Left kidney (tissue), 1 donor: ENCODE measurements at regions not wholly inside any gene's neighbourhood (a gene's known extent, or its start where the extent isn't known, plus 50 kb on each side); places are given as distances from the start of the nearest gene placed in this dataset.

Experiments
- DNase-seq: peaks from one replicate; pipeline ENCODE4 v3.0.0-alpha.2; 2013

DNA sequence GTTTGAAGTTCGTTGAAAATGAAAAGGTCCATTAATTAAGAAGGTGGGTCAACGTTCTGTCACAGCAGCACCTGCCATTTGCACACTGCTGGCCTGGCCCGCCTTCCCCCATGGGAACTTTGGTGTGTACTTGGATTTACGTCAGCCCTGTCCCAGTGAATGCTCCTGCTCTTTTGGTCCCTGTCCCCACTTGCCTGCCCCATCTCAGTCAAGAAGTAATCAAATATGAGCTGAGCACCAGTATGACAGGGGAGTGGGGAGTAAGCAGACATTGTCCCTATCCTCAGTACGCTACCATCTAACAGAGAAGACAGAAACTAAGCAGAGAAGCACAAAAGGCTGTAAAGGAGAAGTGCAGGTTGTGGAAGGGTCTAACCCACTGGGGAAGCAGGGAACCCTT is 65.1 kb downstream of the SLC4A3 start:
- DNase-seq: no peak

DNA sequence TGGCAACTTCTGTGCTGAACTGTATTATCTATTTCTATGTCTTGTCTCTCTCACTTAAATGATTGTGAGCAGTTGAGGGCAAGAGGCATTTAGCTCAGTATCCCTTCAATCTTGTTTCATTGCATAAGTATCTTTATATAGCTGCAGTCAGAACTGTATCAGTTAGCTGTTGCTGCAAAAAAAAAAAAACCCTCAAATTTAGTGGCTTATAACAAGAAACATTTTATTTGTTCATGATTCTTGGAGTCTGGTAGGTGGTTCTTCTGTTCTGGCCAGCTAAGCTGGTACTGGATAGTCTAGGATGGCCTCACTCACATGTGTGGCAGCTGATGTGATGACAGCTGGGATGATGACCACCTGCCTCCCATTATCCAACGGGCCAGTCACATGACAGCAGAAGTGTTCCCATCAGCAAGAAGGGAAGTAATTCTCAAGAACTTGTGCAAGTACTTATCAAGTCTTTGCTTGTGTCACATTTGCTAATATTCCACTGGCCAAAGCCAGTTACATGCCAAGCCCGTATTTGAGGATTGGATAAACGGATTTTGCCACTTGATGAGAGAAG is 67.8 kb downstream of the SLC4A3 start:
- no peak for DNase-seq

DNA sequence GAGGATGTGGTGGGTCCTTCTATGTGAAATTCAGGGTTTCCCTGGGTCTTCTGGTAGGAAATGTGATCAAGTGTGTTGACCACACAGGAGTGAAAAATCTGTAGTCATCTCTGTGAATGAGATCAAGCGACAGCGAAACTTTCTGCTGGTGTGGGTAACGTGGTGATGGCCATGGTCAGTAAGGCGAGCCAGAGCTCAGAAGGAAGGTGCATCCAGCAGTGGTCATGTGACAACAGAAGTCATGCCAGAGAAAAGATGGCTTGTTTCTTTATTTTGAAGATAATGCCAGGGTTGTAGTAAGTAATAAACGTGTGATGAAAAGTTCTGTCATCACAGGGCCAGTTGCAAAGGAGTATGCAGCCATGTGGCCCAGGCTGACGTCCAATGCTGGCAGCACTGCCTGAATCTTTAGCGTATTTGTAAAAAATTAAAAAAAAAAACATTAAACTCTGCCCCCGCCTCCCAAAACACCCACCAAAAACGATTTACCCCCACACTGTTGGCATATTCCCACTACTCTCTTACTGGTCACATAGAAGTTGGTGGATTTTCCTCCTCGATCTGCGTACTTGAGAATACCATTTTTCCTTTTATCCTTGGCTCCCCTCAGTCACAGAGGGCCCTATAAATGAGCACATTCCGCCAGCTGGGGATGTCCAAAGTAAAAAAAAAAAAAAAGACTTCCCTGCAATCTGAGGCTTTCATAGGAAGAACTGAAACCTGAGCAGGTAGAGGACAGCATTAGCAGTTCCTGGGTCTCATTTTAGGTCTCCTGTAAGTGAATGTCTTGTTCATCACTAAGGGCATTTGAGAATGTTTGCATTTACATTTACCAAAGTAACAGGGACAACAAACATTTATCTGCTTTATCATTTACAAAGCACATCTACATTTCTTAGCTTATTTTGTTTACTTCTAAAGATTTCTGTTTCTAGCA is 70.6 kb downstream of the SLC4A3 start:
- DNase-seq: no peak

DNA sequence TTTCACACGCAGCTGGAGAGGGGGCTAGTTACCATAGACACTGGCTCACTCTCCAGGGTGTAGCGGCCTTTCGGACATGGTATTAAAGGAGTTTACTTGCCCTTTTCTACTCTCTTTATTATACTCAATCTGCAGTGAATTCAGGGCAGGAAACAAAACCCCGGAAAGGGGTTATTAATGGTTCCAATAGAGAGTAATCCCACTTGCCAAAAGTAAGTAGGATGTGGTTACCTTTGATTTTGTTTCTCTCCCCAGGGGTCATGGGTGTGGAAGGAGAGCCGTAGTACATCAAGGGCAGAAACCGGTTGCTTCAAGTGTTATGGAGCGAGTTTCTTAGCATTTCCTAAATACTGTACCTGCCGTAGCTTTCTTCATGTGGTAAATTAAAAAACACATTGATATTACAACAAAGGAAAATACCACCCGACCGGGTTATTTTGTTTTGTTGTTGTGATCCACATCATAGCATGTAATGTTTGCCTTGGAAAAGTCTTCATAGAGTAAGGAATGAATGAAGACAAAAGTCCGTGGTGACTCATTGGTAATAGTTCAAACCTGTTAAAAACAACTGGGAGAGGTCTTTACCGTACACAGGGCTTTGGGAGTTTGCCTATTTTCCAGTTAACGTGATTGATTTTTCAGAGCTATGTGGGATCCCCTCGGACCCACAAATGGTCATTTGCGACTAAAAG is 71.5 kb downstream of the SLC4A3 start:
- no peak for DNase-seq

DNA sequence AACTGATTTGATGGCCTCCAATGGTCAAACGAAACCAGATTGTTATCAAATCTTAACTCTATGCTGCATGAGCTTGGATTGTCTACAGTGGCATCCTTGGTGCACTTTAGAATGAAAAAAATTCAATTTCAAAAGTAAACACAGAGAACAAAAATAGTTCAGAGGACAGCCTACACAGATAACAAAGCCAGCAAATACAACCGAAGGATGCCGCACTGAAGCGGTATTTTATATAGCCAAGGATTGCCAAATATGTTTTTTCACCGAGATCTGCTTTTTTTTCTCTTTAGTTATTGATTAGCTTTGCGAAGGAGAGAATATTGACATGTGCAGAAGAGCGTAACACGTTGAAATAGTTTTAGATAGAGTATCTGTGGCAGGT is 72.0 kb downstream of the SLC4A3 start:
- no peak for DNase-seq

DNA sequence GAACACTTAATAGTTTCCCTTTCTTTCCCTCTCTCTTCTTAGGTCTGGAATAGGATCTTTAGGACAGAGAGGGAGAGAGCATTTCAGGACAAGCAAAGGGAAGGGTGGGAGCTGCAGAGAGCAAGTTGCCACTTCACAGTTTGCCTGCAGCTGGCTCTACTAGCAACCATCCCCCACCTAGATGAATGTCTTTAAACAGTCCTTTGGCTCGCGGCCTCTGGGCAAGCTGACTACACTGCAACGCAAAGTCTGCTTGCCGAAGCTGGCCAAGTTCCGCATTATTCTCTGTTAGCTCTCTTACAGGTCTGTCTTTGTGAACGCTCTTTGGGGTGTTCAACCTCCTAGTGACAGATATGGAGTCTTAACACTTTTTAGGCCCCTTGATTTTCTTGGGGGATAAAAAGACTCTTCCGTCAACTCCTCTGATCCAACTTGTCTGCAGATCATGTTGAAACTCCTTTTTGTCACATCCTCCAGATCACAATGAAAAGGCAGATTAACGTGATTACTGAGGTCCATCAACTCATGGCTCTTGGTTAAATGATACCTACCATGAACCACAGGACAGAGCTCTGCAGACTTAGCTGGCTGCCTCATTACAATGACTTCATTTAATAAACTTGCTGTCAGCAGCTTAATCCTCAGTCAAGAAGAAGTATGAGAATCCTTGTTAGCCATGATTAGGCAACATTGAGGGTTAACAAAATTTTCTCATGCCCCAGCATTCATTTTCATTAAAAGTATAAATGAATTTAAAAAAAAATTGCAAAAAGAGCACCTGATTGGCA is 74.6 kb downstream of the SLC4A3 start:
- no peak for DNase-seq

DNA sequence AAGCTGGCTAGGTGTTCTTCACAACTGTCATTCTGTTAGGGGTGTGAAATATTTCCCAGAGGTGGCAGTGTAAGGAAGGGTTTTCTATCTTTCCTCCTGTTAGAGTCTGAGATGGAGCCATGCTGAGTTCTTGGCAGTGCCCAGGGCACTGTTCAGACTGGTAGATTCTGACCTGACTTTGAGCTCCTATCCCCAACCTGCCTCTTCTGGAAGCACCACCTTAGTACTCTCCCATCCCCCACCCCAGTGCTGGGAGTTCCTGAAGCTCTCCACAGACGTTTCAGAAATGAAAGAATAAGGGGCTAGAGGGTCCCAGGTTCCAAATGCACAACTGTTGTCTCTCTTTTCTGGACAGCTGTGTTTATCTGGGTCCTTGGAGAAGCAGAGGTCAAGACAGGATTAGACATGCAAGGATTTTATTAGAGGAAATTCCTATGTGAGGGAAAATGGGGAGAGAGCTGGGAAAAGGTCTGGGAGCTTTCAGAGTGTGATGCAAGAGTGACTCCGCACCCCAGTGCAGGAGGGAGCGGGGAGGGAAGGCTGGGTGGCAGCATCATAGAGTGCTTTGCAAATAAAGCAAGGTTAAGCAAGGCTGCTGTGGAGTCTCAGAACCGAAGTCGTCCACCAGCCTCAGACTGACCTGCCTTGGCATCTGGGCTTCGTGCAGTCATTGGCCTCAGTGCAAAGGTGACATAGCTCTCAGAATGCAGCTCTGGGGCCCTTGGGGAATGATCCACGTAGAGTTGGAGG is 75.5 kb downstream of the SLC4A3 start:
- no peak for DNase-seq

DNA sequence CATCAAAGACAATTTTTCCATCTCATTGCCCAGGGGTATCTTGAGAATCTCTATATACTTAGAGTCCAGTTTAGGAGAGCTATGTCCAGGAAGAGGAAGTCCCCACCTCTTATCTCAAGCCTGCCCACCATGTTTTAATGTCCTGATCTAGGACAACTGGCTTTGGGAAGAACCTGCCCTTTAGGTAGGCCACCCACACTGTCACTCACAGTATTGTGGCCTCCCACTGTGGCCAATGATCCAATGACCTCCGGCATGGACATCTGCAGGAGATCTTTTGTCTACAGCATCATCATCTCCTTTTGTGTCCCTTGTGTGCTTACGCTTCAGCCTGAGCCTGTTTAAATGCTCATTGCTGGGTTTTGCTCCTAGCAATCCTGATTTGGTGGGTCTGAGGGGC is 77.4 kb downstream of the SLC4A3 start:
- DNase-seq: no peak

DNA sequence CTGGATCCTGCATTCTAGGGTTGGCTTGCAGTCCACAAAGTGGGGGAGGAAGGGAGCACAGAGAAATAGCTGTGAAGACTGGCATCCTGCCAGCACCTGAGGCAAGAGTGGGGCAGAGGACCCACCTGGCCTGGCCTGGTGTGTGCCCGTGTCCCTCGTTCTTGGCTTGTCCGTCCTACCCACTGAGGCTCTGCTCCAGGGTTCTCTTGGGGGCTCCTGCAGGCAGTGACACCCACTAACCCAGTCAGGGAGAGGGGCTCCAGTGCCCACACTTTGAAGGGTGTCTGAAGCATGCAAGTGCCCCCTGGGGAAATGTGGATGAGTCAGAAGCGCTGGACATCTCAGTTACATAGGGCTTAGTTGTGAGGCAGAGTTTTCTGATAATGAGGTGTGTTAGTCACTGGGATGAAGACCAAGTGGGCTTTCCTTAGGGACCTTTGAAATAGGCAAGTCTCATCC is 79.4 kb downstream of the SLC4A3 start:
- DNase-seq: no peak

DNA sequence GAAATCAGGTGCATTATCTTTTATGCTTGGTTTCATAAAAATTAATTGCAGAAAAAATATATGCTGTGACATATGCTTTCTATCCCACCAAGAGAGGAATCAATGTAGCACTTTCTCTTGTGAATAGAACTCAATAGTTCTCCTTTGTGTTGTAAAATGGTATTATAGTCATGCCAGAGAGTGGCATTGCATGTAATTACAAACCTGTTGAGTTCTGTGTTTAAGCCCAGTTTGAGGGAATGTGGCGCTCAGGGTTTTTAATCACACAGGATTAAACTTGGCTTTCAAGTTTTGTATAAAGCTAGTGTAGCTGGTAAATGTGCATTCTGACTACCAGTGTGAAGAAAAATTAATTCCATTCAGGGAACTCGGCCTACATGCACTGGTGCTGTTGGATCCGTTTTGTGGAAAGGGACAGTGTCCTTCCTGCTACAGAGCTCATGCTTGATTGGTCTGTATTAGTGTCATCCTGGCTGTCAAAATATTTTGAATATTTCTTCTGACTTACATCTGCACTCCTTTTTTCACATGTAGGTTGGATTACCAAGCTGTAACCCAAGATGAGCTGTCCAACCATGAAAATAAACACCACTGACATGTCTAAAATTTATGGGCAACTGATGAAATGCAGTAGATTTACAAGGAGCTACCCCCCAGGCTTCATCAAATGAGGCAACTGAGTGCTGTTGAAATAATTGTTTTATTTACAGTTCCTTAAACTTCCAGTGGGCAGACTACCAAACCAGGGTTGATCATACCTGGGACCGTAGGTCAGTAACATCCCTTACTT is 80.3 kb downstream of the SLC4A3 start:
- no peak for DNase-seq

DNA sequence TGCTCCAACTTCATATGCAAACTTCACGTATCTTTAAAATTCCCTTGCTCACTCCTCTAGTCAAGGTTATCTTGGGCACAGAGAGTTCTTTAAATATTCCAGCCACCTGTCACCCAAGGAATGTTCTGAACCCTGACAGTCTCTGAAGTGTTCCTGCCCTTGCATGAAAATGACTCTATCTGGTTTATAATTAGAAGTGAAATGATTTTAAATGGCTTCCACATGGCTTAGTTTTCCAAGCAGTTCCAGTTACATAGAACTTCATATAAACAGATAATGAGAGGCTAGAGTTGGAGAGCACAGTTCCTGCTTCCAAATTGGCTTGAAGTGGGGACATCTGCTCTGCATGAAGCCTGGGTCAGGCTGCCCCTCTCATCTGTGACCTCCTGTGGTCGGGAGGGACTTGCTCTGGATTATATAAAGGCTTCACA is 81.9 kb downstream of the SLC4A3 start:
- DNase-seq: no peak

DNA sequence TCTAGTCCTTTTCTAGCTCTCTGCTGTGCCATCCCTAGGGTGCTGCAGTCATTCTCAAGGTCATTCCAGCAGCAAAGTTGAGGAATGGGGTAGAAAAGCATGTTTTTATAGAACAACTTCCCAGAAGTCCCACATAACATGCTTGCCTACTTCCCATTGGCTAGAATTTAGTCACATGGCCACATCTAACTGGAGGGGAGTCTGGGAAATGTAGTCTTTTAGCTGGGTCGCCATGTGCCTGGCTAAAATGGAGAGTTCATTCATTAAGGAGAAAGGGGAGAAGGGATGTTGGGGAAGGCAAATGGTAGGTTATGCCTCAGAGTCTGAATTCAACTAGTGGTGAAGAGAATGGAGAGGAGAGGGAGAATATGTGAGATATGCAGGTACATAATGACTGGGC is 85.7 kb downstream of the SLC4A3 start:
- DNase-seq: no peak

DNA sequence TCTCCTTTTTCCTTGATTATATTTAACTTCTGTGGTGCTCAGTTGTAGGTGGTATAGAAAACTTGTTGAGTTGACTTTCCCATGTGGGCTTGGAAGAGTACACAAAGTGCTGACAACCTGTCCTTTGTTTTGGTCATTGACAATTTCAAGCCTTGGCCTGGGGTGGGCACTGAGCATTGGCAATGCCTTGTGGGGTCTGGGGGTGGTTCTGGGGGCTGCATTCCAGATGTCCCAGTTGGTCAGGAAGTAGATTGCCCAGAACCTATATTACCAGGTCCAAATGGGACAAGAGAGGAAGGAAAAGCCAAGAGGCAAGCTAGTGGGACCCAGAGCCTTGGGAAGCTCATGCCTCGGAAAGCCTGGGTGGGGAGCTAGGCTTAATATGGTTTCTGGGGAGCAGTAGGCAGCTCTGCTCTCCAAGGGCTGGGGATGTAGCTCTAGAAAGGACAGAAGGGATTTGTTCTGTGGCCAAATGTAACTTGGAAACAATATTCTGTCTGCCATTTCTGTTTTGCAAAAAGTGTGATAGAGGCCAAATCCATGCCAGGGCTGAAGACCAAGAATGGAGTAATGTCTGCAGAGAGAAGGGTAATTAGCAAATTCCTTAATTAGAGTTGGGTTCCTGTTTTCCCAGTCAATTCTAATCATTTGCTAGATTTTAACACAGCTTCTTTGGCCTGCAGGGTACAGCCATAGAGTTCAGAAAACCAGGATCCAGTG is 87.4 kb downstream of the SLC4A3 start:
- no peak for DNase-seq

DNA sequence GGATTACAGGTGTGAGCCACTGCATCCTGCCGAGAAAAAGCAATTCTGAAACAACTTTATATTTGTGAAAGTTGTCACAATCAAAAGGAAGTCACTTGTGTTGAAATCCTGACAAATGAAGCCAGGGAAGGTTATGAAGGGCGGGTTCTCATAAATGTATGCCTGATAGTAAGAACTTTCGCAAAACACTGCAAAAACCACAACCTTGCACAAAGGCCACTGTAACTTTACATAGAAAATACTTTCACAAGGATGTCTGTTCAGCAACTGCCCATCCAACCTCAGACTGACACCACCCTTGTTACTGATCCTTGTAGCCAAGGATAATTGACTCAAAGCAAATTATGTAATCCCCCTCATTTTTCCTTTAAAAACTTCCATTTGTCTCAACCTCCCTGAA is 90.6 kb downstream of the SLC4A3 start:
- no peak for DNase-seq

DNA sequence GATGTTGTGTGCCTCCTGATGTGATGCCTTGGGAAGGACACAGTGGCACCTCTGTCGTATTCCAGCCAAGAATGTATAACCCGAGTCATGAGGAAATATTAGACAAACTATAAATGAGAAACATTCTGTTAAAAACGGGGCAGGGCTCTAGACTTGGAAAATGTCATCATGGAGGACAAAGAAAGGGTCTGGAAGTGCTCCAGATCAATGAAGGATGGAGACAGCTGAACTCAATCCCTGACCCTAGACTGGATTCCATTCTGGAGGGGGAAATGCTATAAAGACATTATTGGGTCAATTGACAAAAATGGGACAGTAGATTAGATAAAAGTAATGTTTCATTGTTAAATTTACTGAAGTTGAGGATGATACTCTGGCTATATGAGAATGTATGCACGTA is 92.1 kb downstream of the SLC4A3 start:
- DNase-seq: no peak

DNA sequence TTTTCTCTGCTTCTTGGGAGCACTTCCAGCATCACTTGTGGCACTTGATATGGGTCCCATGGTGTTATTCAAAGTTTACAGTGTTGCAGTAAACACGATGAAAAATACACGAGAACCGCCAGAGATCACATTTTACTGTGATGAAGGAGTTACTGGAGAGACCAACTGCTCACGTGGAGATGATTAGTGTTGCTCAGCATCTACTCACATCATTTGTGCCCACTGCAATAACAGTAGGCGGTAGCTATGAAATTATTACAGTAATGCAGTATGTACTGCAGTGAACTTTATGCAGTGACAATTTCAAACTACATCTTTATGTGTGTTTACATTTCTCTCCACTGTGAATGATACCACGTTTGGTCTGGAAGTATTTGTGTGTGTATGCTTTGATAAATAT is 93.5 kb downstream of the SLC4A3 start:
- no peak for DNase-seq

DNA sequence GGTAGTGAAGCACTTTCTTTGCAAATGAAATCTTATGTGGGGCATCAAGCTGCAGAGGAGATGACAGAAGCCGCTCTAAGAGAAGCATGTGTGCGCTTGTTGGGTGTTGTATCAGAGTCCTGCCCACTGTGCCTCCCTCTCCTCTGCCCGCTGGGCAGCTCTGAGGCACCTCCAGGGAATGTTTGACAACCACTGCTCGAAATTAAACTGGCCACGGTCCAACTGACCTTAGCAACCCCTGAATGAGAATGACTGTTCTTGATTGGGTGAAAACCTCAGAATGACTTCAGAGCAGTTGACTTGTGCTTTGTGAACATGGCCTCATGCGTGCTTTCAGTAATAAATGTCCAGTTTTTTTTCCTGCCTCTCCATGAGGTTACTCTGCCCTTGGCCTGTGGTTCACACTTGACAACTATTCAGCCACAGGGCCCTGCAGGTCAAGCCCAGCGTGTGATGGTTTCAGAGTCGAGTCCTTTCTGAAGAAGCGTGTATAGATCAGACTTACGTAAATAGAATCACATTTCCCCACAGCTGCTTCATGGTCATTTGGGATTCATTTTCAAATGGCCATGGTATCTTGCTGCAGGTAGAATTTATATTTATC is 94.9 kb downstream of the SLC4A3 start:
- no peak for DNase-seq

DNA sequence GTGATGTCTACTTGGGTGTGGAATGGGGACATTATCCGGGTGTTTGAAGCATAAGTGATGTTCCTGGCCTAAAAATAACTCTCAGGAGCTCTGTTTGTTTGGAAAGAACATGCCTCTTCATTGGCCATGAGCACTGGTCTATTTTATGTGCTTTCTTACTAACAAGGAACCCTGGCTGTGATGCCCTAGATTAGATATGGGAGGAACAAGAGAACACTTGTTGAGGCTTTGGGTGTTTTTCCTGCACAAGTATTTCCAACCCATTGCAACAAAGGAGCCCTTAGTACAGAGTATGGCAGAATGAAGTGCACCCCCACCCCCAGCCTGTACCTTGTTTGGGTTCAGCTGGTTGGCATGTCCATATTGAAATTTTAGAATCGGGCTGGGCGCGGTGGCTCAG is 95.9 kb downstream of the SLC4A3 start:
- DNase-seq: no peak

DNA sequence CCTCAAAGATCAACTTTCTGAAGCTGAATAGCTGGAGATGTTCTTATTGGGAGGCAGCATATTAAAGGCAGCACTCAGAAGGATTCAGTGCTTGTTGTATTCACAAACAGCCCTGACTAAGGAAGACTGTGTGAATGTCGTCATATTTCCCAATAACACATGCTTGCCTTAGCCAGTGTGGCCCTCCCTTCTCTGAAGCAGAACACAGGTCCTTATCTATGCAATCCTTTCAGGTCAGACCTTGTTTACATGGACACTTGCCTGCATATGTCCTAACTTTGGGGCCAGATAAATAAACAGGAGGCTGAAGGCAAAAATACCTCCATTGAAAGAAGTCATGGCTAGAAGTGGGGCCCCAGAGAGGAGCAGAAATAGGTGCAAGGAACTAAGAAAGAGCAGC is 97.2 kb downstream of the SLC4A3 start:
- DNase-seq: no peak

DNA sequence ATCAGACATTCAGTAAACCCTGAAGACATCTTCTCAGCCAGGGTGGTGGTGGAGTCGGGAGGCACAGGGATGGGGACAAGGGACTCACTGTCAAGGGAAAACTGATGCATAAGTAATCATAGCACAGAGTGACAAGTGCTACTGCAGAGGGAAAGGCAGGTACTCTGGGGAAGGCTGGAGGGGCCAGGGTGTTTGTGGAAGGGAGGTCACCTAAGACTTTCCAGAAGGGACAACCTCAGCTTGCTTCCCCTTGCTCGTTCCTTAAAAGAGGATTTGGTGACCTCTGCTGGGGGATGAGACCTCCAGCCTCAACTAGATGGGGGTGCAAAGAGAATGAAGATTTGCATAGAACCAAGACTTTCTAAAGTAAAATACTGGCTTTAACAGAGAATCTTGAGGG is 99.5 kb downstream of the SLC4A3 start:
- no peak for DNase-seq
